NCI-H128 (cell line): ENCODE measurements at regions not wholly inside any gene's neighbourhood (a gene's known extent, or its start where the extent isn't known, plus 50 kb on each side); places are given as distances from the start of the nearest gene placed in this dataset.
A peak's percentile ranks its signal among the peaks of the same experiment; 100 is the strongest.
"Not testable (repeated sequence)": the region's sequence is repeated elsewhere in the genome, so short reads cannot be mapped to it uniquely, and the experiment has no call there.

ENCODE experiments used
- DNase-seq: peaks from one replicate; lab custom pipeline; 2025; ENCODE audit not compliant: unreplicated experiment; lab: John Stamatoyannopoulos, UW

- not testable (repeated sequence) for DNase-seq
These were observed 55.9 kb upstream of the ACSM6 start for GRCh38 chr10:95137990-95138625.

DNA sequence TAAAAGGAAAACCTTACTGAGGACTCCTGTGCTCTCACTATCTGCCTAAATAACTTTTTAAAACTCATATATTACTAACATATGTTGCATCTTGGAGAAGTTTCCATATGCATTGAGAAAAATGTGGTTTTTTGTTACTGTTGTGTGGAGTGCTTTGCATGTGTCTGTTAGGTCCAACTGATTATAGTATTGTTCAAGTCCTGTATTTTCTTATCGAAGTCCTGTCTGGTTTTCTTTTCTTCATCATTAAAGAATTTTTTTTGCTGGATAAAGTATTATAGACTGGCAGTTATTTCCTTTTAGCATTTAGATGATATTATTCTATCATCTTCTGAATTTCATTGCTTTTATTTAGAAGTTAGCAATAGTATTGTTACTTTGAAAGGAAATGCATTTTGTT lies 59.5 kb upstream of the ACSM6 start:
- DNase-seq: no peak

GRCh38 chr10:95133997-95134396 lies 60.0 kb upstream of the ACSM6 start:
- DNase-seq: no peak

DNA sequence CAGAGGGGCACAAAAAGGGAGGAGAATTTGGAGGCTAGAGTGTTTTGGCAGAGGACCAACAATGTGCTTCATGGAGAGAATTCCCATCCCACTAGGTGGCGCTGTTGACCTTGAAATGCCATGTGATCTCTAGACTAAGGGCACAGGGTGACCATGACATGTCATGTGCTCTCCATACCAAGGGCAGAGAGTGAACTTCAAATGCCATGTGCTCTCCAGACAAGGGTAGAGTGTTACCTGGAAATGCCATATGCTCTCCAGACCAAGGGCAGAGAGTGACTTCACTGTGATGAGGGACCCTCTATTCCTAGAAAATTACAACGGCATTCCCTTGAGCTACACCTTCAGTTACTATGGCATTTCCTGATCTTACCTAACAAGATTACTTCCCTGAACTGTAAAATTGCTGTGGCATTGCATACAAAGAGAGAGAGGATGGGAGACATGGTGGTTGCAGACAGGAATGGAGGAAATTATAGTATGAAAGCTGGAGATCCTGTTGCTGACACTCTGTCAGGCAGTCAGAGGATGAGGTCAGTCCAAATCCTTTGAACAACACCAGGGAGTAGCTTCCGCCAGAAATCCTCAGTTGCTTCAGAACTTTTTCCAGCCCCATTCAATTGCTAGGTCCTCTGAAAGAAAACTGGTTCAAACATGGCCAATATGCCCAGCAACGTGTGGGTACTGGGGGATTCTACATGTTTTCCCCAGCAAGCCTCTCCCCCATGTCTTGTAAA lies 60.9 kb upstream of the ACSM6 start:
- peak; percentile 44 for DNase-seq

DNA sequence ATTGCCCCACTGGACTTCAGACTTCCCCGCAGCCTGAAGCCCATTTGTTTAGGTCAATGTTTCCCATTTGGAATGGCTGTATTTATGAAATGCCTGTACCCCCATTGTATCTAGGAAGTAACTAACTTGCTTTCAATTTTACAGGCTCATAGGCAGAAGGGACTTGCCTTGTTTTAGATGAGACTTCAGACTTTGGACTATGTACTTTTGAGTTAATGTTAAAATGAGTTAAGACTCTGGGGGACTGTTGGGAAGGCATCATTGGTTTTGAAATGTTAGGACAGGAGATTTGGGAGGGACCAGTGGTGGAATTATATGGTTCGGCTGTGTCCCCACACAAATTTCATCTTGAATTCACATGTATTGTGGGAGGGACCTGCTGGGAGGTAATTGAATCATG lies 61.1 kb upstream of the CYP2C8 start:
- not testable (repeated sequence) for DNase-seq

DNA sequence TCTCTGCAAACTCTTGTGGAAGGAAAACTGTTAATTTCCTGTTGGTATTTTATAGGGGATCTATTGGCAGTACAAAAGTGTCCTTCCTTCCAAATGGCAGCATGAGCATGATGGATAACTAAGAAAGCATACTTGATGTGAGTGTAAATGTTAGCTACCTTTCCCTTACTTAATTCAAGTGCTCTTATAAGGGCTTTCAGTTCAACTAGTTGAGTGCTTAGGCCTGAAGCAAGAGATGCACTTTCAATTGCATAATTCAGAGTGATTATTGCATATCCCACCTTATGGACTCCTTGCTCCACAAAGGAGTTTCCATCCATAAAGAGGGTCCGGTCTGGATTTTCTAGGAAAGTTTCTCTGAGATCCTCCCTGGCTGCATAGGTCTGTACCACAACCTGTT lies 56.3 kb upstream of the CYP2C8 start:
- DNase-seq: no peak

DNA sequence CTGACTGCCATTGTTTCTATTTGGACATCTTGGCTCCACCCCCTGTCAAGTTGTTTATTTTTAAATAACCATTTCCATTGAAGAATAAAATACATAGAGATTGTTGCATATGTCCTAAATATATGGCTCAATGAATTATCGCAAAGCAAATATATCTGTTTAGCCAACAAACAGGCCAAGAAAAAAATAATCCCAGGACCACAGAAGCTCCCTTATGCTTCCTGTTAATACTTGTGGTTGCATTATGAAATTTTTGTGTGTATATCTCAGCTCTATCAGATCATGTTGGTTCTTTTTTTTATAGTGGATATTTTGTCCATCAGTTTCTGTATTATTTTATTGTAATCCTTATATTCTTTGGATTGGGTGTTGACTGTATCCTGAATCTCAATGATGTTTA lies 53.4 kb upstream of the CYP2C8 start:
- DNase-seq: no peak

GRCh38 chr10:95121904-95122303 lies 52.6 kb upstream of the CYP2C8 start:
- DNase-seq: no peak
